GM19351 (cell line): ENCODE measurements at regions not wholly inside any gene's neighbourhood (a gene's known extent, or its start where the extent isn't known, plus 50 kb on each side); places are given as distances from the start of the nearest gene placed in this dataset.
"Not testable (repeated sequence)": the region's sequence is repeated elsewhere in the genome, so short reads cannot be mapped to it uniquely, and the experiment has no call there.

ENCODE experiments used
- ATAC-seq: cut with Tn5 transposase; IDR thresholded peaks from one replicate; pipeline ENCODE4 v1.9.1; 2021; ENCODE audit warnings: mild to moderate bottlenecking, moderate library complexity; ENCODE audit not compliant: unreplicated experiment

DNA sequence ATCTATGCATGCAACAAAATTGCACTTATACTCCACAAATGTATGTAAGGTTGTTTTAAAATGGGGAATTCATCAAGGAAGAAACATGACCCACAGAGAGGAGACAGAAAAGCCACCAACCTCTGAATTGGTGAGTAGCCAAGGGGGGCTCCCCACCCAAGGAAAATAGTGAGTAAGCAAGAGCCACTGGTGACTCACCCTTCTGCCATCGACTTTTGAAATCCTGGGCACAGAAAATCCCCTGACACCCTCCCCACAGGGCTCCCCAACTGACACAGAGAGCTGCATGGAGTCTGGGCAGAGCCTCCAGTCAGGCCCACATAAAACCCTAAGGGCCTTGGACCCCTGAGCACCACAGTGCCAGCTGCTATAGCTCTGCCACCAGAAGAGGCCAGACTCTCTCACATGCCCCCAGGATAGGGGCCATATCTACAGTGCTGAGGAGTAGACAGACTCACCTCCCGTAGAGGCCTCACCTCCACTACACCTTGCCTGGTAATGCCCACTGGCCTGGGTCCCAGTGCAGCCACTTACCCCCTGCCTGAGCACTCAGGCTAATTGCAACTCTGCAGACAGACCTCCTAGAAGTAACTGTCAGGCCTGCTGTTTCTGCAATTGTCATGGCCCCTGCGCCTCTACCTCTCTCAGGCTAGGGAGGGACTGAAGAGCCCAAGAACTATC lies 244.7 kb upstream of the WSB1 start:
- no peak for ATAC-seq

DNA sequence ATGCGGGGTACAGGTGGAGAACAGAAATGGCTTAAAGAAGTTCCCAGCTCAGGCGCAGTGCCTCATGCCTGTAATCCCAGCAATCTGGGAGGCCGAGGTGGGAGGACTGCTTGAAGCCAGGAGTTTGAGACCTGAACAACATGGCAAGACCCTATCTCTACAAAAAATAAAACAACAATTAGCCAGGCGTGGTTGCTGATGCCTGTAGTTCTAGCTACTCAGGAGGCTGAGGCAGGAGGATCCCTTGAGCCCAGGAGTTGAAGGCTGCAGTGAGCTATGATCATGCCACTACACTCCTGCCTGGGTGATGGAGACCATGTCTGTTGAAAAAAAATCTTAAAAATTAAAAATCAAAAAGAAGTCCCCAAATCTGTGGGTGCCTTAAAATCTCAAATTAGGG lies 228.3 kb upstream of the WSB1 start:
- ATAC-seq: no peak

DNA sequence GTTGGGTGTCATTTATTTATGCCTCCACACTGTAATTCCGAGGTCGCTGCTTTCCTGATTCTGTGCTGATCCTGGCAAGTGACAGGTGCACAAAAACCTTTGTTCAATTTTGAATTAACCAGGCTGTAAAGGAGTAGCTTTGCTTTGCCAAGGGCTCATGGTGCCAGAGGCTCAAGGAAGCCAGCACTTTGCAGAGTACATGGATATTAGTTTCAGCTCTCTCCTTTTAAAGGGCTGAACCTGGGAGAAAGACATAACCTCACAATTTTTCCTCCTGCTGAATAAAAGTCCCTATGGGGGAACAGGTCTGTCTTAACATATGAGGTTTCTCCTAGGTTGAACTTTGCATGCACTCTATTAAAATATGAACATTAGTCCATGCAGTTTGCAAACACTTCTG lies 227.6 kb upstream of the WSB1 start:
- no peak for ATAC-seq

DNA sequence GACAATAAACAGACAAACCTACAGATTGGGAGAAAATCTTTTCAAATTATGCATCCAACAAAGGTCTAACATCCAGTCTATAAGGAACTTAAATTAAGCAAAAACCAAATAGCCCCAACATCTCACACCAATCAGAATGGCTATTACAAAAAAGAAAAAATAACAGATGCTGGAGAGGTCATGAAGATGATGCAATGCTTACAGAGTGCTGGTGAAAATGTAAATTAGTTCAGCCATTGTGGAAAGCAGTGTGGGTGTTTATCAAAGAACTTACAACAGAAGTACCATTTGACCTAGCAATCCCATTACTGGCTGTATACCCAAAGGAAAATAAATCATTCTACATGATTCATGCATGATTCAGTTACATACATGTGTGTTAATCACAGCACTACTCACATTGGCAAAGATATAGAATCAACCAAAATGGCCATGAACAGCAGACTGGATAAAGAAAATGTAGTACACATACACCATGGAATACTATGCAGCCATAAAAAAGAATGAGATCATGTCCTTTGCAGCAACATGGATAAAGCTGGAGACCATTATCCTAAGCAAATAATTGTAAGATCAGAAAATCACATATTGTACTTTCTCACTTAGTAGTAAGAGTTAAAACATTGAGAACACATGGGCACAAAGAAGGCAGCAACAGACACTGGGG lies 223.9 kb upstream of the WSB1 start:
- ATAC-seq: no peak

DNA sequence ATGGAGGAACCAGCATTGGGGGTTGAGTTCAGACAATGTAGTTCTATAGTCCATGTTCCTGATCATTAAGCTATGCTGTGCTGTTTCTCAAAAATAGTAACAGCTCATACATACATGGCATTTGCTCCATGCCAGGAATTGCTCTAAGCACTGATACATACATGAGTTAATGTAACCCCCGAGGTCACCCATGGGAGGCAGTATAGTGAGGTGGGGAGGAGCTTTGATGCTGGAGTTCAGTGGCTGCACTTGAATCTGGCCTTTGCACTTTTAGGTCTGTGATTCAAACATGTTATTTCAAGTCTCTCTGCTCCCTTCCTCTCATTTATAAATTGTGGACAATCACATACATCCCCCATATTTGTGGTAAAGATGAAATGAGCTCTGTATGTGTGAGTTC lies 223.1 kb upstream of the WSB1 start:
- no peak for ATAC-seq

DNA sequence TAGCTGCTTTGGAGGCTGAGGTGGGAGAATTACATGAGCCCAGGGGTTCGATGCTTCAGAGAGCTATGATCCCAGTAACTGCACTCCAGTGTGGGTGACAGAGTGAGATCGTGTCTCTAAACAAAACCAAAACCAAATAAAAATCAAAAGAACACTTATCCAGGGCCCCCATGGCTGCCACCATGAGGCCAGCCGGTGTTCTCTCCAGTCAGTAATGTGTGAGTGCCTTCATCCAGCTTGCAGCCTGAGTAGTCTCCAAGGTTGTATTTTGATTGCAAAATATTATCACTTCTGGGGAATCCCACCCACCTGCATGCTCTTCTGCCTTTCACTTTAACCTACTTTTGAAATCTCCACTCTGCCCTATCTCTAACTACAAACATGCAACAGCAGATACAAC lies 221.0 kb upstream of the WSB1 start:
- ATAC-seq: no peak

DNA sequence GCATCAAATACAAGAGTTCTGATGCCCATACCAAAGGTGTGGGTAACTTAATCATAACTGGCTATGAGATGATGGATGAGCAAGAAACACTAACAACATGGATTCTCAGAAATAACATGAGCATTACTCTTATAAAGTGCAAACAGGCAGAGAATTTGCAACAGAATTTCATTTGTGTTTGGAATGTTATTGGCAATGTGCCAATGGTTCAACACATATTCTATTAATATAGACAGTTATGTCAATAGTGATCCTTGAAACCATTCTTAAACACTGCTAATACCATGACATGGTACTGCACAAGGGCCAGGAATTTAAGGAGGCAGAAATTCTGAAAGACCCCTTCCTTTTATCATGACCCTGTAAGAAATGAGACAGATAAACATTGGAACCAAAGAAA lies 217.1 kb upstream of the WSB1 start:
- ATAC-seq: no peak

DNA sequence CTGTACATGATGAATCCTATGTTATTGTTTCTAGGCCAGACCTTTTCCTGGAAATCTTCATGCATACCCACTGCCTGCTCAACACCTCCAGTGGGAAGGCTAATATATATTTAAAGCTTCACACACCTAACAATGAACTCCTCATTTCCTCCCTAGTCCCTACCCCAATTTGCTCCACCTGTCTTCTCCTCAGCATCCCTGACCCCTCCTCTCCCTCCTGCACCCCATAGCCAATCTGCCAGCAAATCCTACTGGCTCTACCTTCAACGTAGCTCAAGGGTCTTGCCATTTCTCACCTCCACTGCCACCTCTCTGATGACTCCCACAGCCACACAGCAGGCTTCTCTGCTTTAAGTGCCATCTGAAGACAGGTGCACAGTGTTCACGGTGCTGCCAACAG lies 215.6 kb upstream of the WSB1 start:
- ATAC-seq: no peak

DNA sequence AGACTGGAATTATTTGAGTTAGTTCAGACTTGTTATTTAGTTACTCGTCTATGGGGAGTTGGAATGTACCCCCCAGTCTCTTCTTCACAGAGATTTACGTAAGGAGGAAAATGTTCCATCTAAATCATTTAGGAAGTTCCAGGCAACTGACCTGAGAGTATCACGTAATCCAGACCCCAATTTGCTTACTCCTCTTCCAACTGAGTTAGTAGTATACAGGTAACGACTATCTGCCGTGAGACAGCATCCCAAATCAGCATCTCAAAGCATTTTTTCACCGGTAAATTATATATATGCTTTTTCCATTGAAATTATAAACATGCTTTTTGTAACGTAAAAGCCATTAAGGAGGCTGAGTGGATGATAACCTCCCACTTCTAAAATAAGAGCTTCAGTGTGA lies 214.3 kb upstream of the WSB1 start:
- ATAC-seq: no peak

DNA sequence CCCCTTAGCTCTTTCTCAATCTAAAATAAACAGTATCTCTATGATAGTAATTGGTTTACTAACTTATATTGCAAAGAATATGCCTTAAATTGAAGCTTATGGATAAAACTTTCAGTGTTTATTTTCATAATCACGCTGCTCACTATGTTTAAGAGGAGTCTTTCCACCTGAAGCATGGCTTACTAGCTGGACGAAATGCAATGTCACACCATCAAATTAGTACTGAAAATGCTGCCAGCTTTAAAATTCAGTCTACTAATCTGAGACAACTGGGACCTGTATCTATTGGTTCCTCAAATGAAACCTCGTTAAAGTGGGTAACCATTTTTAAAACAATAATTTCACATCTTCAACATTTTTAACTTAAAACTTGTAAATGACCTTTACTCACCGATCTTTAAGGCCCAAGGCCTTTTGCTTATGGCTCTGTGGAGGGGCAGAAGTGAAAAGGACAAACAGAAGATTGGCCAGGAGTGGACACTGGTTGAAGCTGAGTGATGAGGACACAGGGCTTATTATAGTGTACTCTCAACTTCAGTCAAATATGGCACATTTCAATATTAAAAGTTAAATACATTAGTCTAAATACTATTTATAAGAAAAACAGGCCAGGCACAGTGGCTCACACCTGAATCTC lies 212.8 kb upstream of the WSB1 start:
- ATAC-seq: no peak

DNA sequence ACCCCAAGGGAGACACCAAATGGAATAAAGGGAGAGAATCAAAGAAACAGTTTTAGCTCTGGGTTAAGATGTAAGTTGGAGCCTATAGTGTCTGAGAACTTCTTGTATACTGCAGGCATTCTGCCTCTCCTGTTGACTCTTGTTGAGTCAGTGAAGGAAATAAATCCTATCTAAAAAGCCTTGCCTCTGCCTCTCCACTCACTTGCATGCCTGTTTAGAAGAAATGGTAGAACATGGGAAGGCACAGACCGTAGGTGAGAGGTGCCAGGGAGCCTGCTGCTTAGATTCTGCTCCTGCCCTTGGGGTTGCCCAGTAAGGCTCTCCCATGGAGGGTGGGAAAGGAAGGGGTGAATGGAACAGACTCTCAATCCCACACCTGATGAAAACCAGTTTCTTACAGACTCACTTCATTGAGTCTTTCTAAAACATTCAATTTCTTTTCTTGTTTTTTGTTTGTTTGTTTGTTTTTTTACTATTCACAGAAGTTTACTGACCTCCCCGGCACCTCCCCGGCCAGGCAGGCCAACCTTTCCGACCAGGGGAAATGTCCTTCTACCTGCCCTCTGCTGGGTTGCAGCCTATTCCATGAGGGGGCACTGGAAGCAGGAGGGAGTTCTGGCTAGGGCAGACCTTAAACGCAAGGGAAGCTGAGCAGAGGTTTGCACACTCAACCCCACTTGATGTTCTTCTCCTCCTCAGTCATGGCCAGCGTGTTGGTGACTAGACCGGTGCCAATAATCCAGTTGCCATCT lies 211.7 kb upstream of the WSB1 start:
- ATAC-seq: no peak

DNA sequence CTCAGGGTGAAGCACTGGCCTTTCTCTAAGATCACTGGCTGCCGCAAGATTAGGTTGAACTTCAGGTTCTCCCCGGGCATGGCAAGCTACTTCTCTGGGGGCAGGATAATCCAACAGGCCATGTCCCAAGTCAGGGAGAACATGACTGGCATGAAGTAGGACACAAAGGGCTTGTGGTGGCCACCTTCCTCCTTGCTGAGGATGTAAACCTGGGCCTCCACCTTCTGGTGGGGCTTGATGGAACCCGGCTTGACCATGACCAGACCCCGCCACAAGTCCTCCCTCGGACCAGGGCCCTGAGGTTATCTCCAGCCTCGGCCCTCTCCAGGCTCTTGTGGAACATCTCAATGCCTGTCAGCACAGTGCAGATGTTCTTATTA lies 211.1 kb upstream of the WSB1 start:
- no peak for ATAC-seq

DNA sequence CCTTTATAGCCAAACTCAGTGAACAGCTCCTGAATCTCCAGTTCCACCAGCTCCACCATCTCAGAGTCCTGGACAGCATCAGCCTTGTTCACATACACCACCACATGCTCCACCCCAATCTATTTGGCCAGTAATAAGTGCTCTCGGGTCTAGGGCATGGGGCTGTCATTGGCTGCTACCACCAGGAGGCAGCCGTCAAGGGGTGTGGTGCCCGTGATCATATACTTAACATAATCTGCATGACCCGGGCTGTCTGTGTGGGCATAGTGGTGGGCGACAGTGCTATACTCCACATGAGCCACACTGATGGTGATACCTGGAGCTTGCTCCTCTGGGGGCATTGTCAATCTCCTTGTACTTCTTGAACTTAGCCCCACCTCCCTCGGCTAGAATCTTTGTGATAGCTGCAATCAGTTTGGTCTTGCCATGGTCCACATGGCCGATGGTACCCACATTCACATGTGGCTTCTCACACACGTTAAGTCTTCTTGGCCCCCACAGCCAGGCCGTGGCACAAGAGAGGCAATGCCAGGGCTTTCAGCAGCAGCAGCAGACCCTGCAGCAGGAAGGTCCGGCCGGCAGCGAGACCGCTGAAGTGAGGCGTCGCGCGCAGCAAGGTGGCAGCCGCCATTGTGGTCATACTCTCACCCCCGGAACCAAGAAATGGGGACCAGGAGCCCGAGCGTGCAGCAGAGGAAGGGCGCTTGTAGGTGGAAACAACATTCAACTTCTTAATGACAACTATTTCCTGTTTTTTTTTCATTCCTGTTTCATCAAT lies 210.3 kb upstream of the WSB1 start:
- no peak for ATAC-seq

DNA sequence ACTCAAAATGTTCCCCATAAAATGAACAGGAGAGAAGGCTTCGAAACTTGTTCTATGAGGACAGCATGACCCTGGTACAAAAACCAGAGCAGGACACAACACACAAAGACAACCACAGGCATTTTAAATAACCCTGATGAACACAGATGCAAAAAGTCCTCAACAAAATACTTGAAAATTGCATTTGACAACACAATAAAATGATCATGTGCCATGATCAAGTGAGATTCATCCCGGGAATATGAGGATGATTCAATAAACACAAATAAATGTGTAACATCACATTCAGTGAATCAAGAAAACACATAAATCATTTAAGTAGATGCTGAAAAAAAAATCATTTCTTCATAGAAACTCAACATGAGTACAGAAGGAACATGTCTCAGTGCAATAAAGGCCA lies 208.4 kb upstream of the WSB1 start:
- ATAC-seq: no peak

DNA sequence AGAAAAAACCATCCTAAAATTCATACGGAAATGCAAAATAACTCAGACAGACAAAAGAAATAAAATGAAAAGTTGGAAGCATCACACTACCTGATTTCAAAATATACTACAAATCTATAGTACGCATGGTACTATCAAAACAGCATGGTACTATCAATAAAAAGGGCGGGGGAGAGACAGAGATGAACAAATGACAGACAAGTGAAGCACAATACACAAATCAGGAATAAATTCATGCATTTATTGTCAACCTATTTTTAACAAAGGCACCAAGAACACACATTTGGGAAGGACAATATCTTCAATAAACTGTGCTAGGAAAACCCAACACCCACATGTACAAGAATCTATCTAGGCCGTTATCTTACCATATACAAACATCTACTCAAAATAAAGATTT lies 207.4 kb upstream of the WSB1 start:
- ATAC-seq: no peak

DNA sequence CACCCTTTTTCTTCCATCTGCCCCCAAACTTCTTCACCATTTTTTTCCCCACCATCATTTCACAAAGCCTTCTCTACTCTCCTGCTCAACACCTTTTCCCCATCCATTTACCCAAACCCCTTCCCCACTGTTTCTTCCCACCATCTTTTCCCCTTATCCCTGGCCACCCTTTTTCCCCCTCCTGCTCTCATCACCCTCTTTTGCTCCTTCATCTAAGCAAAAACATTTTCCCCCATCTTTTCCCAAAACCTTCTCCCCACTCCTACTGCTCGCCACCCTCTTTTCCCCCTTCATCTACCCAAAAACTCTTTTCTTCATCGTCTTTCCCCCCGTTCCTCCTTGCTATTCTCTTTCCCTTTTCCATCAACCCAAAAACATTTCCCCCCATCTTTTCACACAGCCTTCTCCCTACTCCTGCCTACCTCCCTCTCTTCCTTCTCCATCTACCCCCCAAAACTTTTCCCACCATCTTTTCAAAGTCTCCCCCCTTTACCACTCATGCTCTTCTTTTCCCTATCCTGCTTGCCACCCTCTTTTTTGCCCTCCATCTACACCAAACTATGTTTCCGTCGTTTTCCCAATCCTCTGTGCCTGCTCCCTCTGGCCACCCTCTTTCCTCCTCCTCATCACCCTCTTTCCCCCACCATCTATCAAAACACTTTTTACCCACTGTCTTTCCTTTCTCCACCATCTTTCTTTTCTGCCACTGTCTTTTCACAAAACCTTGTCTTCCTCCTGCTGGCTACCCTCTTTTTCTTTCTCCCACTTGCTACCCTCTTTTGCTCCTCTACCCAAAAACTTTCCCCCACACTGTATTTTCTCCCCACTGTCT lies 205.8 kb upstream of the WSB1 start:
- no peak for ATAC-seq

DNA sequence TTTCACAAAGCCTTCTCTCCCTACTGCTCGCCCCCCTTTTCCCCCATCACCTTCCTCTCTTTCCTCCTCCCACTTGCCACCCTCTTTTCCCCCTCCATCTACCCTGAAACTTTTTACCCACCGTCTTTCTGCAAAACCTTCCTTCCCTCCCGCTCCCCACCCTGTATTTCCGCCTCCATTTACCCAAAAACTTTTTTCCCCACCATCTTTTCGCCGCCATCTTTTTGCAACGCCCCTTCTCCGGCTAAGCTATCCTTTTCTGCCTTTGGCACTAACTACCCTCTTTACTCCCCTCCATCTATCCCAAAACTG lies 205.2 kb upstream of the WSB1 start:
- no peak for ATAC-seq

DNA sequence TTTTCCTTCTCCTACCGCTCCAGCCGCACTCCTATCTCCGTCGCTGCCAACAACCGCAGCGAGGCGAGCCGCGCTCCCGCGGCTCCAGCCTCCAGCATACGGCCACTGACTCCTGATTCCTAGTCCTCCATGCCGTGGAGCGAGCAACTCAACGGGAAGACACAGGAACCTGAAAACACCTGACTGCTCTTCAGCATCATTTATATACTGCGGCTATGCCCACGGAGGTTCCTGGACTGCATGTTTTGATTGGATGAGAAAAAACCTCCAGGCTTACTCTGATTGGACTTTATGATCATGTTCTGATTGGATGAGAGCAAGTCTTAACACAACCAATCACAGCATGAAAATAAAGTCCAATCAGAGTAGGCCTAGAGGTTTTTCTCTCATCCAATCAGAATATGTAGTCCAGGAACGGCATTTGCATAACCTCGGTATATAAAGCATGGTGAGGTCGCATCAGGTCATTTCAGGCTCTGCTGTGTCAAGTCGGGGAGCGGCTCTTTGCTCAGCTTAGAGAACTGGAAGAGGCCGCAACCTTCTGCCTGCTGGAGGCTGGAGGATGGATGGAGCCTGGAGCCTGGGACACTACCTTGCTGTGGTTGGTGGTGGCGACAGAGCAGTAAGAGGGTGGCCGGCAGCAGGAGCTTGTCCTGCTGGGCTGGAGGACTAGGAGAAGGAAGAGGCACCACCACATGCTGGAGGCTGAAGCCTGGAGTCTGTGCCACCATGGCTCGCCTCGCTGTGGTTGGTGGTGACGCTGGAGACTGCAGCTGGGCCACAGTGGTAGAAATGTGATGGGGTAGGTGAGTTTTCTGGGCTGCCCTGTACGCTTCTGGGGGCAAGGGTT lies 204.6 kb upstream of the WSB1 start:
- ATAC-seq: not testable (repeated sequence)

DNA sequence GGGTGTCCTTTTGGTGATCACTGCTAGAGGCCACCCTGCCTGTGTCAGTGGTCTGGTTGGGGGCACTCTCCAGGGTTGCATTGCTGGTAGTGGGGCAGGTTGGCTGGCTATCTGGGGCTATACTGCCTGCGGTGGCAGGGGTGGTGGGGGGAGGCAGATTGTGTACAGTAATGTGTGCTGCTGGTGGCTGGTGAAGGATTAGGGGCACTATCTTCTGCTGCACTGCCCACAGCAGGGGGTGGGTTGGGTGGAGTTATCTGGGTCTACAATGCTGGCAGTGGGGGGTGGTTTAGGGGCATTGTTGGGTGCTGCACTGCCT lies 204.0 kb upstream of the WSB1 start:
- ATAC-seq: no peak
